HEK293 (cell line): ENCODE measurements at regions not wholly inside any gene's neighbourhood (a gene's known extent, or its start where the extent isn't known, plus 50 kb on each side); places are given as distances from the start of the nearest gene placed in this dataset.

Source experiments
- GLIS1 ChIP-seq: fragments of 450-650 bp; formaldehyde crosslinking; IDR thresholded peaks from 2 replicates; pipeline ENCODE4 v1.5.1; 2016; ENCODE audit warnings: missing biosample characterization, missing genetic modification characterization
- HOXA7 ChIP-seq: sonication (generic); formaldehyde crosslinking; IDR thresholded peaks from 2 replicates; pipeline ENCODE4 v1.8.1; 2022; ENCODE audit warnings: missing genetic modification reagents, borderline replicate concordance
- HOXC10 ChIP-seq: sonication (generic); formaldehyde crosslinking; IDR thresholded peaks from 2 replicates; pipeline ENCODE4 v1.8.1; 2023; ENCODE audit warnings: mild to moderate bottlenecking, missing genetic modification reagents
- SCRT1 ChIP-seq: fragments of 450-650 bp; formaldehyde crosslinking; IDR thresholded peaks from 2 replicates; pipeline ENCODE4 v1.5.1; 2016; ENCODE audit warnings: missing biosample characterization, missing genetic modification characterization, borderline replicate concordance
- ZNF138 ChIP-seq: fragments of 450-650 bp; formaldehyde crosslinking; IDR thresholded peaks from 2 replicates; pipeline ENCODE4 v1.5.1; 2016; ENCODE audit warnings: missing biosample characterization, missing genetic modification characterization, borderline replicate concordance
- ZNF350 ChIP-seq: fragments of 450-650 bp; formaldehyde crosslinking; IDR thresholded peaks from 2 replicates; pipeline ENCODE4 v1.5.0; 2017; ENCODE audit warnings: missing biosample characterization, mild to moderate bottlenecking, missing genetic modification characterization
- ZNF629 ChIP-seq: fragments of 450-650 bp; formaldehyde crosslinking; IDR thresholded peaks from 2 replicates; pipeline ENCODE4 v1.5.1; 2017; ENCODE audit warnings: missing biosample characterization, missing genetic modification characterization
- ZNF792 ChIP-seq: fragments of 450-650 bp; formaldehyde crosslinking; IDR thresholded peaks from 2 replicates; pipeline ENCODE4 v1.5.1; 2016; ENCODE audit warnings: missing biosample characterization, missing genetic modification characterization
- ZSCAN23 ChIP-seq: fragments of 450-650 bp; formaldehyde crosslinking; IDR thresholded peaks from 2 replicates; pipeline ENCODE4 v1.5.1; 2016; ENCODE audit warnings: missing biosample characterization, missing genetic modification characterization
- TF ChIP-seq, protein P1 (sequence below): fragments of 450-650 bp; formaldehyde crosslinking; IDR thresholded peaks from 2 replicates; pipeline ENCODE4 v1.5.1; 2016; ENCODE audit warnings: missing biosample characterization, missing genetic modification characterization
- TF ChIP-seq, protein P2 (sequence below): fragments of 450-650 bp; formaldehyde crosslinking; IDR thresholded peaks from 2 replicates; pipeline ENCODE4 v1.5.1; 2017; ENCODE audit warnings: missing biosample characterization, mild to moderate bottlenecking, missing genetic modification characterization, moderate library complexity

DNA sequence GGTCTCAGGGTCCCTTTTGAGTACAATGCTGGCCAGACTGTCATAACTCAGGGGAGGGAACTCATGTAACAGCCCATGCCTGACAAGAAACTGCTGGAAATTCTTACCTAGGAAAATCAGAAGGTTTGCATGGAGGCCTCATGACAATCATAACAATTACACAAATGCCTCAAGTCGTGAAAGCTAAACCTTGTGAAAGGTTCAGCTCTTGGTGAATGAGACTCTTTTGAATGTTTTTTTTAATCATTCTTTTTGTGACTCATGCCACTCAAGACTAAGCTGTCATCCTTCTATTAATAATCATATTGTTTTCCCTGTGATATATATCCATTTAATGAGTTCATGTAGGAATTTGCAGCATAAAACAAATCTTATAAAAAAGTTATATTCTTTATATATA, 61.4 kb upstream of the LEKR1 start:
- TF ChIP-seq, protein P1, sequence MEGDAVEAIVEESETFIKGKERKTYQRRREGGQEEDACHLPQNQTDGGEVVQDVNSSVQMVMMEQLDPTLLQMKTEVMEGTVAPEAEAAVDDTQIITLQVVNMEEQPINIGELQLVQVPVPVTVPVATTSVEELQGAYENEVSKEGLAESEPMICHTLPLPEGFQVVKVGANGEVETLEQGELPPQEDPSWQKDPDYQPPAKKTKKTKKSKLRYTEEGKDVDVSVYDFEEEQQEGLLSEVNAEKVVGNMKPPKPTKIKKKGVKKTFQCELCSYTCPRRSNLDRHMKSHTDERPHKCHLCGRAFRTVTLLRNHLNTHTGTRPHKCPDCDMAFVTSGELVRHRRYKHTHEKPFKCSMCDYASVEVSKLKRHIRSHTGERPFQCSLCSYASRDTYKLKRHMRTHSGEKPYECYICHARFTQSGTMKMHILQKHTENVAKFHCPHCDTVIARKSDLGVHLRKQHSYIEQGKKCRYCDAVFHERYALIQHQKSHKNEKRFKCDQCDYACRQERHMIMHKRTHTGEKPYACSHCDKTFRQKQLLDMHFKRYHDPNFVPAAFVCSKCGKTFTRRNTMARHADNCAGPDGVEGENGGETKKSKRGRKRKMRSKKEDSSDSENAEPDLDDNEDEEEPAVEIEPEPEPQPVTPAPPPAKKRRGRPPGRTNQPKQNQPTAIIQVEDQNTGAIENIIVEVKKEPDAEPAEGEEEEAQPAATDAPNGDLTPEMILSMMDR: no peak
- TF ChIP-seq HOXC10 (no peak), ZSCAN23 (tag by site-specific recombination) (no peak), ZNF350 (no peak), ZNF629 (tag by site-specific recombination) (no peak), GLIS1 (tag by site-specific recombination) (no peak), HOXA7 (CRISPR knock-in tag) (no peak), ZNF792 (tag by site-specific recombination) (no peak), SCRT1 (tag by site-specific recombination) (no peak), ZNF138 (tag by site-specific recombination) (no peak)
- TF ChIP-seq, protein P2, sequence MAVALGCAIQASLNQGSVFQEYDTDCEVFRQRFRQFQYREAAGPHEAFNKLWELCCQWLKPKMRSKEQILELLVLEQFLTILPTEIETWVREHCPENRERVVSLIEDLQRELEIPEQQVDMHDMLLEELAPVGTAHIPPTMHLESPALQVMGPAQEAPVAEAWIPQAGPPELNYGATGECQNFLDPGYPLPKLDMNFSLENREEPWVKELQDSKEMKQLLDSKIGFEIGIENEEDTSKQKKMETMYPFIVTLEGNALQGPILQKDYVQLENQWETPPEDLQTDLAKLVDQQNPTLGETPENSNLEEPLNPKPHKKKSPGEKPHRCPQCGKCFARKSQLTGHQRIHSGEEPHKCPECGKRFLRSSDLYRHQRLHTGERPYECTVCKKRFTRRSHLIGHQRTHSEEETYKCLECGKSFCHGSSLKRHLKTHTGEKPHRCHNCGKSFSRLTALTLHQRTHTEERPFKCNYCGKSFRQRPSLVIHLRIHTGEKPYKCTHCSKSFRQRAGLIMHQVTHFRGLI (tag by site-specific recombination): no peak
